GM18868 (cell line): ENCODE measurements at regions not wholly inside any gene's neighbourhood (a gene's known extent, or its start where the extent isn't known, plus 50 kb on each side); places are given as distances from the start of the nearest gene placed in this dataset.
"Not testable (repeated sequence)": the region's sequence is repeated elsewhere in the genome, so short reads cannot be mapped to it uniquely, and the experiment has no call there.

Experiments used
- ATAC-seq: cut with Tn5 transposase; IDR thresholded peaks from one replicate; pipeline ENCODE4 v1.9.1; 2021; ENCODE audit warnings: mild to moderate bottlenecking, moderate library complexity; ENCODE audit not compliant: unreplicated experiment

DNA sequence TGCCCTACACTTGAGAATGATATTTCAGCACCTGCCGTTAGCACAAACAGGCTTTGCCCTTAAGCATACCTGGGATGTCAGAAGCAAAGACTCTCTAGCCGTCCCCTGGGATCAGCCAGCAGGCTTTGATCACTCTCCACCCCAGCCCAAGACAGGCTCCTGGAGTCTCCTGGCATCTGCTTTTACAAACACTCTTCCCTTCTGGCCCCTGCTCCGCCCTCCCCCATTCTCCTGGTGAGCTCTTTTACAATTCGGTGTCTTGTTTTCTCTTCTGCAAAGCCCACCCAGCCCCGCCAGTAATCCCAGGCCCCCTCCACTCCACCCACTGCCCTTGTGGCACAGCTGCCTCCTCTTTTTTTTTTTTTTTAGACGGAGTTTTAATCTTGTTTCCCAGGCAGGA, 50.4 kb downstream of the KATNIP start:
- ATAC-seq = no peak

DNA sequence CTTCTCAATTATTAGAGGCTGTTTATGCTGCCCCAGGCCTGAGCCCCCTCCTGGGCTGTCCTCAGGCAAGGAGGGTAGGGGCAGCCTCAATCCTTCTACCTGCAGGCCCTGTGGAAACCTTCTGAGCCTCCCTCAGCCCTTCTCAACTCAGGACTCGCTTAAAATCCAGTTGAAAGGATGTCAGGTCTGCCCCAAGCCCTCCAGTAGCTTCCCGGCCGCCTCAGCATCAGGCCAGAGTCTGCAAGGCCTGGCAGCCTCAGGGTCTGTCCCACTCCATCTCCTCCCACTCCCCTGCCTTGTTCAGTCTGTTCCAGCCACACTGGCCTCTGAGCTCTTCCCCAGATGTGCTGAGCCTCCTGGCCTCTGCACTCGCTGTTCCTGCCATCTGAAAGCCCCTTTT, 52.2 kb downstream of the KATNIP start:
- no peak for ATAC-seq

DNA sequence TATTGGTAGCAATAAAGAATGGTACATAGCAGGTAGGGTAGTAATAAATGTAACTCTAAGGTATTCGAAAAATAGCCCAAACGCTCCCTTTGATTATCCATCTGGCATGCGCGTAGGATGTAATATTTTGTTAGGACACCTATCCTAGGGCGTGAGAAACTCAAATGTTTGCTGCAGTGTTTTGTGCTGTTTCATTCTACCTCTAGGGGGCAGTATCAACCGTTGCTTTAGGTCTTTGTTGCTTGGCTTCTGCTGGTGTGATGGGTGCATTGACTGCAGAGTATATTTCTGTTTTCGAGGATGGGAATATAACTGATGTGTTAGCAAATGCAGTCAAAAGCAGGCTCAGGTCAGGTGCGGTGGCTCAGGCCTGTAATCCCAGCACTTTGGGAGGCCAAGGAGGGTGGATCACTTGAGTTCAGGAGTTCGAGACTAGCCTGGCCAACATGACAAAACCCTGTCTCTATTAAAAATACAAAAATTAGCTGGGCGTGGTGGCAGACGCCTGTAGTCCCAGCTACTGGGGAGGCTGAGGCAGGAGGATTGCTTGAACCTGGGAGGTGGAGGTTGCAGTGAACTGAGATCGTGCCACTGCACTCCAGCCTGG, 55.7 kb downstream of the KATNIP start:
- ATAC-seq = not testable (repeated sequence)

DNA sequence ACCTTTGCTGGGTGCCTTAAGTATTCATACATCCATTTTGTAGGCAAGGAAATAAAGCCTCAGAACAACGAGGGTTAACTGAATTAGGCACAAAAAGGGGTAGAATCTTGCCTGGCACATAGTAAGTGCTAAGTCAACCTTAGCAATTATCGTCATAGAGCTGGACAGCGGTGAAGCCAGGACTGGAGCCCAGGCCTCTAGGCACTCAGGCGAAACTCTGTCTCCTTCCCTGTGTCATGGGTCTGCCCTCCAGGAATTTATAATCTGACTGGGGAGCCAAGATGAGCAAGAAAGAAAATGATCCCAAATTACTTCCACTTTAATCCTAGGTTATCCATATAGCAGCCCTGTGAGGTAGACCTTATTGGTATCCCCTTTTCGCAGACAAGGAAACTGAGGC, 61.4 kb downstream of the KATNIP start:
- no peak for ATAC-seq

DNA sequence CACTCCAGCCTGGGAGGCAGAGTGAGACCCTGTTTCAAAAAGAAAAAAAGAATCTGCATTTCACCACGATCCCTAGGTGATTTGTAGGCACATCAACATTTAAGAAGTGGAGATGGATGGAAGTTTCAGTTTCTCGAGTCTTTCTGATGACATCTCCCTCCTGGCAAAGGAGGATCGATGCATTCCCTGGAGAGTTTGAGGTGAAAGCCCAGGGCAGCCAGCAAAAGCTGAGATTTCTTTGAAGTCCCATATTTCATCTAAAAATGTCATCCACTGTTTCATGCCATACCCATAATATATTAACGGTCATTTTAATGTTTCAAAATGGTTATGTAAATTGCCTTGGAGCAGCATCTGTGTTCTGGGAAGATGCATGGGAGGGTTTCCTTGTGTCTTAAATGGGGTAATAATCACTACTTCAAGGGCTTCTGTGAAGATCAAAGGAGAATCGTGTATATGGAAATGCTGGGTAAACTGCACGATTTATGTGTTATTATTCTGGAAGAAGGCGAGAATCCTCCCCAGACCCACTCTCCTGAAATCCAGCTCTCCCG, 63.4 kb downstream of the KATNIP start:
- ATAC-seq = no peak

DNA sequence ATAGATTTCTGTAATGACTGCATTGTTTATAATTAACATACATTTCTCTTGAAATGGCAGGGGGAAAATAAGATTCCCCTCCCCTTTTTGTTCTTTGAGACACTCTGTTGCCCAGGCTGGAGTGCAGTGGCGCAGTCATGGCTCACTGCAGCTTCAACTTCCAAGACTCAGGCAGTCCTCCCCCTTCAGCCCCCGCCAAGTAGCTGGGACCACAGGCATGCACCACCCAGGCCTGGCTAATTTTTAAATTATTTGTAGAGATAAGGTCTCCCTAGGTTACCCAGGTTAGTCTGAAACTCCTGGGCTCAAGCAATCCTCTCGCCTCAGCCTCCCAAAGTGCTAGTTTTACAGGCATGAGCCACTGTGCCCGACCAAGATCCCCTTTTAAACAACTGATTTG, 67.7 kb downstream of the KATNIP start:
- no peak for ATAC-seq

DNA sequence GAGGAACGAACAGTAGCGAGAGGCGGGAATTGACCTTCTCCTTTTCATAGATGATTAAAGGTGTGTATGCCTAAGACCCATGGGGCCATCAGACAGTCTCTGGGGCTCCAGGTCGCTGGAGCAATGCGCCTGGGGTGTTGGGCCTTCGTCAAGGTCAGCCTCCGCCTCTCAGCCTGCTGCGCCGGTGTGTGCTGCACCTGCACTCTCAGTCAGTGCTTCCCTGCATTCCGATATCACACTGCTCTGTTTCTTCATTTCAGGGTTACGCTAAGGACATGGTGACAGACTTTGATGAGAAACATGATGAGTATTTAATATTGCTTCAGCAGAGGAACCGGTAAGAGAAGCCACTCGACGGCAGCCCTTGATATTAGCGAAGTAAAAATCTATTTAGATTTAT, 68.2 kb downstream of the KATNIP start:
- ATAC-seq = no peak

DNA sequence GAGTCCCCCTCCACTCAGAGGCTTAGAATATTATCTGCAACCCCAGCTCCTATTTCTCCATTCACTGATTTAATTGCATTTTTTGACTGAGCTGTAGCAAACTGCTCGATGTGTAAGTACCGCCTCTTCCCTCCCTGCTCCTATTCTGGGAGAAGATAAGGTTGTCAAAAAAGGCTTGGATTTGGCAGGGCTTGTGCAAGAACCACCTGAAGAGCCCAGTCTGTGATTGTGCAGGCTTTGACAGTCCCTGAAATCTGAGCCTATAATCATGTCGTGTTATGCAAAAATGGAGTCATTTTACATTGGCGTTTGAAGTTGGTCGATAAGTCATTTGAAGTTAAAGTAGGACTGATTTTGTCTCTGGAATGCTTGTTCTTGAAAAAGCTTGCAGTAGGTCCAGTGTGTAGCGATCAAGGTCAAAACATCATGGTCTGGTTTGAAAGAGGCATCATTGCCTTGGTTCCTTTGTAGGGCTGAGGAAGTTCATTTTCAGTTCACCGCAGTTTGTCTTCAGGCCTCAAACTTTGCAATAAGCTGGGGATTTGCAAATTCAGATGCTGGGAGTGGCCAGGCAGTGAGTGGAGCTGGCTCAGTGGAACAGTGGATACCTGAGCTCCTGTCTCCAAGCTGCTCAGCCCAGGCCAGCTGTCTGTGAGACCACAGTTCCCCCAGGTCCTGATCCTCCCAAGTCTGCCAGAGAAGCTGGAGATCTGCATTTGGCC, 68.8 kb downstream of the KATNIP start:
- ATAC-seq = no peak

DNA sequence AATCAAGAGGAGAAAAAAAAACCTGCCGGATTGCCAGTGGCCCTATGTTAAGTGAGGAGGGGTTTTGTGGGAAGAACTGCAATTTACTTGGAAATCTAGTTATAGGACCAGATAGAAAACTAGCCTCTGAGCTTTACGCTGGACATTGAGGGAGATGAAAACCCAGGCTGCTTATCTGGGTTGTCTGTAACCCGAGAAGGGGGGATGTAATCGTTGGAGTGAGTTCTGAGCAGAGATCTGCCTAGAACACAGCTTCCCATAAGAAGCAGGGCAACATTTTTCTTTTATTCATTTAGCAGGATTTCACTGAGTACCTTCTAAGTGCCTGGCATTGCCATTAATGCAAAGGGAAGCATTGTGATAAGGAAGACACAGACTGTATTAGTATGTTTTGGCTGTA, 70.6 kb downstream of the KATNIP start:
- no peak for ATAC-seq

DNA sequence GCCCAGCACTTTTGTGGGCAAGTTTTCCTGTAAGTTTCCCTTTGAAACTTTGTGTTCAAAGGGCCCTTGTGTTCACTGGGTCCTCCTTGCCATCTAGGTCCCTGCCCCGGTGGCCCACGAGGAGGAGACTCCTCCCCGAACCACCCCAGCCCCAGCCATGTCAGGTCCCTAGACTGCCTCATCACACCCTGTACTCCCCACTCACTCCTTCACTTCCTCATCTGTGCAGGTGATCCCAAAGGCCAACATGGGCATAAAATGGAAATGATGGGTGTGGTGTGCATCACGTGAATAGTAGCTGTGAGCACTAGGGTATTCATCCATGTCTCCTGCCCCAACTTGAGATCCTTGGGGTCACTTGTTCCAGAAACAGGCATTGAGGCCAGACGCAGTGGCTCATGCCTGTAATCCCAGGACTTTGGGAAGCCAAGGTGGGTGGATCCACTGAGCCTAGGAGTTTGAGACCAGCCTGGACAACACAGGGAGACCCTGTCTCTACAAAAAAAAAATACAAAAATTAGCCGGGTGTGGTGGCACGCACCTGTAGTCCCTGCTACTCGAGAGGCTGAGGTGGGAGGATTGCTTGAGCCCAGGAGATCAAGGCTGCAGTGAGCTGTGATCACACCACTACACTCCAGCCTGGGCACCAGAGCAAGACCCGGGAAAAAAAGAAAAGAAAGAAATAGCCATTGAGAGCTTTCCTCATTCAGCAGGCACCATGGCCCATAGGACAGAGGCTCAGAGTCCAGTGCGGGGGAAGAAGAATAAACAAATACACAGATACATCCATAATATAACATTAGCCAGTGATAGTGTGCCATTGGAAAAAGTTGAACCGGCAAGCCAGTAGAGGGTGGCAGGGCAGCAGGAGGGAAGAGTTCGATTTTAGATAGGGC, 74.5 kb downstream of the KATNIP start:
- no peak for ATAC-seq

DNA sequence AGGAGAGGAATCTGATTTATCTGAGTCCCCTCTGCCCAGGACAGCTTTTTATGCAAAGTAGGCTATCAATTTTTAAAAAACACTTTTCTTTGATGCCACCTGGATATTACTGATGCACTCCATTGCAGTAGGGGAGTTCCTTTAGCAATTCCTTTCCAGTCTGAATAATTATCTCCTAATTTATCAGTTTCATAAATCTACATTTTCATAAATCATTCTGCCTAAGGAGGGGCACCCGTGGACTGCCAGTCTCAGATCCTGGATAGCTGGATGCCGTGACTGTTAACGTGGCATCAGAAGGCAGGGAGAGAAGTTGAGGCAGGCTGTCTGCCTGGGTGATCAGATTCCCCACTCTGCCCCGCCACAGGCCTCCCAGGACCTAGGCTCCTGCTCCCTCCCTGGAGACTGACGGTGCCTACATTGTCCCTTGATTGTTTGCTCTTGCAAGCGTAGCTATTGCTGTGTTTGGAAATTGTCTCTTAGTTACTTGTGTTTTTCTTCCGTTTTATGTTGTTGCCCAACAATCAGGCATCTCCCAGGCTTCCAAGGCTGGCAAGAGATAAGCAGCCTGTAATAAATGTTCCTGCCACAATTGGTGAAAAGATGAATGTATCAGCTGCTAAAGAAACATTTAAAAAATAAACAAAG, 75.2 kb downstream of the KATNIP start:
- no peak for ATAC-seq

DNA sequence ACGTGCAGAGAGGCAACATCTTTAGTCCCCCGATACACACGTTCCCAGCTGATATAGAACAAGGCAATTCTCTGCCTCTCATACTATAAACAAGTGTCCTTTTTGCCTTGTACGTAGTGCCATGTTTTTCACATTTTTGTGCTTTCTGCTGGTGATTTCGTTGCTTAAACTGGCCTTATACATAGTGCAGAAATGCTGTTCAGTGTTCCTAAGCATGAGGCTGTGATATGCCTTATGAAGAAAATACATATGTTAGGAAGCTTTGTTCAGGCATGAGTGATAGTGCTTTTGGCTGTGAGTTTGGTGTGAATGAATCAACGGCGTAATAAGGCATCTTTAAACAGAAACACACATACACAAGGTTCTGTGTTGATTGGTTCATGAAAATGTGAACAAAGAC, 77.2 kb downstream of the KATNIP start:
- no peak for ATAC-seq

DNA sequence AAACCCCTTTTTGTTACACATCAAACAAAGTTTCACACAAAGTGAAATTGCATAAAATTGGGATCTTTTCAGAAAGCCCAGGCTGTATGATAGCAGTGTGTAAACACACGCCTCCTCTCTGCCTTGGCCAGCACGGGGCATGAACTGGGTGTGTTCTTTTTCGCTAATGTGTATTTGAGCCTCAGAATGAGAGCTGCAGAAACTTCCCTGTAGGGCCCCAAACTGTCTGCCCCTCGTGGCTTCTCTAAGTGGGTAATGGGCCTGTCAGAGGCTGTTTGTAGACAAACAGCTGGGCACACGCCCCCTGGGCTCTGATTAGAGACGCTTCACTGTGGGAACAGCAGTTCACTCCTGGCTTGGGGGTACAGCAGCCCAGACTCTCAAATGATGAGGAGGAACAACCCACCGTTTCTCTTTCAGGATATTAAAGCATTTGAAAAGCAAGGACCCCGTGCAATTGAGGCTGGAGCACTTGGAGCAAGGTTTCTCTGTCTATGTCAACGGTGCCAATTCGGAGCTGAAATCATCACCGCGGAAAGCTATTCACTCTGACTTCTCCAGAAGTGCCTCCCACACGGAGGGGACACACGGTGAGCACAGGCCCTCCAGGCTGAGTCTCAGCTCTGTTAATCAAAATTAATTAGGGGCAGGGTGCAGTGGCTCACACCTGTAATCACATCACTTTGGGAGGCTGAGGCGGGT, 78.4 kb downstream of the KATNIP start:
- ATAC-seq = no peak

DNA sequence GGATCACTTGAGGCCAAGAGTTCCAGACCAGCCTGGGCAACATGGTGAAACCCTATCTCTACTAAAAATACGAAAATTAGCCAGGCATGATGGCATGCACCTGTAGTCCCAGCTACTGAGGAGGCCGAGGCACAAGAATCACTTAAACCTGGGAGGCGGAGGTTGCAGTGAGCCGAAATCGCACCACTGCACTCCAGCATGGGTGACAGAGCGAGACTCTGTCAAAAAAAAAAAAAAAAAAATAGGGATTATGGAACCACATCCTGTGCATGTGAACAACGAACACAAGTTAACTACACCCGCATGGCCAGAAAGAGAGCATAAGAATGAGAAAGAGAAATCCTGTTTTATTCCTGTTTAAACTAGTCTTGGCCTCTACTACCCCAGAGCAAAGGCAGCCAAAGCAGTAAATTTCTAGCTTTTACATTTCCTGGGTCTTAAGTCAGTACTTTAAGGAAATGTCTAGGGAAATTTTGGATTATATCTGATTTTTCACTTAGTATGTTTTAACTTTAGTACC, 79.1 kb downstream of the KATNIP start:
- not testable (repeated sequence) for ATAC-seq

DNA sequence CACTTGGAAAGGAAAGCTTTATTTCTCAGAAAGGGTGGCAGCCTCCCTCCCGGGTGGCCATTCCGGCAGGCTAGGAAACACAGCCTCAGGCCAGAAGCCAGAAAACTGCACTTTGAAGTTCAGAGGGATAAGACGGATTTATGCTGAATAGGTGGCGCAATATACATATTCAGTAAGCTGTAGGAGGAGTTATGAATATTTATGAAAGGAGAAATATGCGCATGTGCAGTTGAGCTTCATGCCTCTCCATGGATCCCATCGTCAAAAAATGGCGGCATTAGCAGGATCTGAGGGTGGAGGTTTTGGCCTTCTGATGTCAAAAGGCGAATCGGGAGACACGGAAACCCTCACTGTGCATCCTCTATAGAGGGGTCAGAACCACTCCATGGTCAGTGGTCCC, 82.3 kb downstream of the KATNIP start:
- ATAC-seq = no peak

DNA sequence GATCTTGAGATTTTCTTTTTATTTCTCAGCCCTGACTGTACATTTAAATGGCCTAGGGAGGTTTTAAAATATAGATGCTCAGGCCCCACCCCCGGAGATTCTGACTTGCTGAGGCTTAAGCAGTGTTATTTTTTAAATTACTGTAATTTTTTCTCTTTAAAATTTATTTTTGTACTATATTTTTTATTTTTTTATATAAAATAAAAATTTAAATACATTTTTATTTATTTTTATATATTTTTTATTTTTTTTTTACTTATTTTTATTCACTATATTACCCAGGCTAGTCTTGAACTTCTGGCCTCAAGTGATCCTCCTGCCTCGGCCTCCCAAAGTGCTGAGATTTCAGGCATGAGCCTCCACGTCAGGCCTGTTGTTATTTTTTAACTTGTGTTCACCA, 83.3 kb downstream of the KATNIP start:
- no peak for ATAC-seq

DNA sequence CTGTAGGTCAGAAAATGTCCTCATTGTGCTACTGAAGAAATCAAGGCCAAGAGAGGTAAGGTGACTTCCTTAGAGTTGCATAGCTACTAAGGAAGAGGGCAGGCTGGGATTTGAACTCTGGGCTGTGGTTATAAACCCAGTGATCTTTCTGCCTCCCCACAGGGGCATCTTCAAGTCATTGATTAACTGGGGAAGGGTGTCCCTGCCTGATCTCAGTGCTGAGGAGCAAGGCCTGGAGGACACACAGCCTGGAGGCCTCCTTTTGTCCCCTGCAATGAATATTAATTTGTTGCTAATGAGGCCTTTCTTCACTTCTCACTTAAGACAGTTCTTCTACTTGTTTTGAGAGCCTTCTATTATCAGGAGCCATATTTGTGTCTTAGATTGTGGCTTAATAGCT, 83.8 kb downstream of the KATNIP start:
- ATAC-seq = no peak

DNA sequence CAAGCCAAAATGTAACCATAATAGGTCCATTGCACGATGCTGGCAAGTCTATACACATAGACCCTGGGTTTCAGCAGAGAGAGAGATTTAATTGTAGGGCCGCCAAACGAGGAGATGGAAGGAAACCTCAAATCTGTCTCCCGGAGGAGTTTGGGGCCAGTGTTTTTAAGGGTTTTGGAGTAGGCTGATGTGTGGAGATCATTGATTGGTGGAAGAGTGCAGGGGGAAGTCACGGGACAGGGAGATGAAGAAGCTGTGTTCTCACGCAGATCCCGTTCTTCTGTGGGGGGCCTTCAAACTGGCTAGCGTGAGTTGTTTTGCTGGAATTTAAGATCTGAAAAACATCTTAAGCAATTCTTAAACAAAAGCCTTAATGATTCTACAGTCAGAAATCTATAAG, 84.8 kb downstream of the KATNIP start:
- no peak for ATAC-seq

DNA sequence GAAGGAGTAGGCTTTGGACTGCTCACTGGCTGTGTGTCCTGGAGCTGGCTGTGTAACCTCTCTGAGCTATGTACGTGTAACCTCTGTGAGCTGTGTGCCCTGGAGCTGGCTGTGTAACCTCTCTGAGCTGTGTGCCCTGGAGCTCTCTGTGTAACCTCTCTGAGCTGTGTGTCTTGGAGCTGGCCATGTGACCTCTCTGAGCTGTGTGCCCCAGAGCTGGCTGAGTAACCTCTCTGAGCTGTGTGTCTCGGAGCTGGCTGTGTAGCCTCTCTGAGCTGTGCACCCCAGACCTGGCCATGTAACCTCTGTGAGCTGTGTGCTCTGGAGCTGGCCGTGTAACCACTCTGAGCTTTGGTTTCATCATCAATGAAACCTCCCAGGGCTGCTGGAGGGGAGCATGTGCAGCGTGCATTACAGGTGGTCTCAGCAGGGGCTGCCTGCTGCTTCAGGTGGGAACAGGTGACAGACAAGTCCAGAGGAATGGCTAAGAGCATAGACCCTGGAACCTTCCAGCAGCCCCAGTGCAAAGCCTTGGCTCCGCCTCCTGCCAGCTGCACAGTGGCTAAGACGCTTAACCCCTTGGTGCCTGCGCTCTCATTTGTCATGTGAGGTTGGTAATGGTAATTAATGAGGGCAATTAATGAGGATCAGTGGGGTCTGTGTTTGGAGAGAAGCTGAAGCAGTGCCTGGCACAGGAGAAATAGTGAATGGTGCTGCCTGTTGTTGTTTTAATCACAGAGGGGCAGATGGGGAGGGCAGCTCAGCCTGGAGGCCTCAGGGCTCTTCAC, 86.7 kb downstream of the KATNIP start:
- ATAC-seq = no peak
